D721Med (cell line): ENCODE measurements at regions not wholly inside any gene's neighbourhood (a gene's known extent, or its start where the extent isn't known, plus 50 kb on each side); places are given as distances from the start of the nearest gene placed in this dataset.

Experiments
- DNase-seq: peaks from one replicate; pipeline ENCODE4 v3.0.0; 2011; ENCODE audit warnings: low spot score; ENCODE audit not compliant: insufficient read length
- FAIRE-seq: peaks from 2 replicates; lab custom pipeline; 2011; peaks lifted over from hg19 to GRCh38; lab: Jason Lieb, UNC
- TF ChIP-seq, protein P1 (sequence below): IDR thresholded peaks from 2 replicates; pipeline ENCODE4 v1.5.1; 2012; ENCODE audit warnings: mild to moderate bottlenecking, control low read depth; ENCODE audit not compliant: insufficient read depth; ENCODE audit errors: missing control alignments

DNA sequence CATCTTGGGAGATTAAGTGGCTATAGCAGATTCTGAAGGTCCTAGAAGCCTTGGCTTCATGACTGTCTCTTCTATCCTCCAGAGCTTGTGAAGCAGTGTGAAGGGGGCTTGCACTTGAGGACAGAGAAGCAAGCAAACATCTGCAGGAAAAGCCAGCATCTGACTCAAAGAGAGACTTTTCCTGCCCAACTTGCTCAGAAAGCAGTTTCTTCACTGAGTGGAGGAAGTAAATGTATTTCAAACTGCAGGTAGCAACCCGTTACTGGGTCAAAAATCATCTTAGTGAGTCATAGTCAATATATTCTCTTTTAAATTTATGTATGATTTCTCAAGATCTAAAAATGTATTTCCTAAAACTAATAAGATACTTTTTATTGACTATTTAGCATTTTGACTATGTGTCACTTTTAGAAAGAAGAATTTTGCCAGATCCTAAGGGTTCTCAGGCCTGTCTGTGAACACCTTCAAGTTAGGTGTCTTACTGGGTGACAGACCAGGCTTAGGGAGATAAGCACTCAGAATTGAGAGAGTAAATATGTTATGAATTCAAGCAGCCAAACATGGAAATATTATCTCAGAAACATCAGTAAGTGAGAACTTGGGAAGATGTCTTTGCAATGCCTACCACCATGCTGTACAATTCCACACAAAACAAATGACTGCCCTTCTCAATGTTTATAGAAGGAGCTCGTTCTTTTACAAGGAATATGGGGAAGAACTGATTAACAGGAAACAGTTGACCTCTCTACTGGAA lies 72.6 kb upstream of the DMAC1 start:
- FAIRE-seq (peak; percentile 48), DNase-seq (no peak)
- TF ChIP-seq, protein P1, sequence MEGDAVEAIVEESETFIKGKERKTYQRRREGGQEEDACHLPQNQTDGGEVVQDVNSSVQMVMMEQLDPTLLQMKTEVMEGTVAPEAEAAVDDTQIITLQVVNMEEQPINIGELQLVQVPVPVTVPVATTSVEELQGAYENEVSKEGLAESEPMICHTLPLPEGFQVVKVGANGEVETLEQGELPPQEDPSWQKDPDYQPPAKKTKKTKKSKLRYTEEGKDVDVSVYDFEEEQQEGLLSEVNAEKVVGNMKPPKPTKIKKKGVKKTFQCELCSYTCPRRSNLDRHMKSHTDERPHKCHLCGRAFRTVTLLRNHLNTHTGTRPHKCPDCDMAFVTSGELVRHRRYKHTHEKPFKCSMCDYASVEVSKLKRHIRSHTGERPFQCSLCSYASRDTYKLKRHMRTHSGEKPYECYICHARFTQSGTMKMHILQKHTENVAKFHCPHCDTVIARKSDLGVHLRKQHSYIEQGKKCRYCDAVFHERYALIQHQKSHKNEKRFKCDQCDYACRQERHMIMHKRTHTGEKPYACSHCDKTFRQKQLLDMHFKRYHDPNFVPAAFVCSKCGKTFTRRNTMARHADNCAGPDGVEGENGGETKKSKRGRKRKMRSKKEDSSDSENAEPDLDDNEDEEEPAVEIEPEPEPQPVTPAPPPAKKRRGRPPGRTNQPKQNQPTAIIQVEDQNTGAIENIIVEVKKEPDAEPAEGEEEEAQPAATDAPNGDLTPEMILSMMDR = no peak

DNA sequence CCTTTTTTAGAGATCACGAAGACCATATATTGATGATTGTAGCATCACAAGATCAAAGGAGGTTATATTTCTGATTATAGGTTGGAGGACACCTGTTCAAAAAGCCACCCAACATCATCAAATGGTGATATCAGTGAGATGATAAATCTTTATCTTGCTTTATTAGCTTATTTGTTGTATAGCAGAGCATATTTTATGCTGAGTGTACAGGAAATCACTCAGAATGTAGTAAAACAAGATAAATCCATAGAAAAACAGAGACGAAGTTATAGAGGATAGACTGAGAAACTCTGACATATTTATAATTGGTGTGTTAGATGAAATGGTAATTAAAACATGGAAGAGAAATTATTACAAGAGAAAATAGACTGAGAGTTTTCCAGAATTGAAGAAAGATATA lies 69.8 kb upstream of the DMAC1 start:
- TF ChIP-seq, protein P1 = no peak
- FAIRE-seq (no peak), DNase-seq (no peak)

DNA sequence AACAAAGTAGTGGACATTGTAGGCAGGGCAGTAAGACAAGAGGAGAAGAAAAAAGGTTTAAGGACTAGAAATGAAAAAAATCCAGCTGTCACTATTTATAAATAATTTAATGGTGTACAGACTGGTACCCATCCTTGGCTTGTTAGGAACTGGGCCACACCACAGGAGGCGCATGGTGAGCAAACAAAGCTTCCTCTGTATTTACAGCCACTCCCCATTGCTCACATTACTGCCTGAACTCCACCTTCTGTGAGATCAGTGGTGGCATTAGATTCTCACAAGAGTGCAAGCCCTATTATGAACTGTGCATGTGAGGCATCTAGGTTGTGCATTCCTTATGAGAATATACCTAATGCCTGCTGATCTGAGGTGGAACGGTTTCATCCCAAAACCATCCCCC lies 62.6 kb upstream of the DMAC1 start:
- TF ChIP-seq, protein P1 = no peak
- no peak for FAIRE-seq
- no peak for DNase-seq

DNA sequence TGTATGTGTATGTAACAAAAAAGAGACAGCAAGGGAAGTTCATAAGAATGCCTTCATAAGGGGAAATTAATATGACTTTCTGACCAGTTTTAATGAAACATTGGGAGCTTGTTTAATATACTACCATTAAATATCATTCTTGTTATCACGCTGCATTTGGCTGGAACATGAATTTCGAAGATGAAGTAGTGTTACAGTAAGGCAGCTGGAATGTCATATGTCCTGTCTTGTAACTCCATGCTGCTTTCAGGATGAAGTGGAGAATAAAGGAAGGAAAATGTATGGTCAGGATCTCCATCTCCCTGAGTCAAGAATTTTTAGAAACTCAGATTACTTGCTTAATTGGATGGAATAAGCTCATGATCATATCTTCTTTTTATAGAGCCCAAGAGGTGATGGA lies 61.5 kb upstream of the DMAC1 start:
- DNase-seq (no peak), FAIRE-seq (no peak)
- TF ChIP-seq, protein P1 = no peak

DNA sequence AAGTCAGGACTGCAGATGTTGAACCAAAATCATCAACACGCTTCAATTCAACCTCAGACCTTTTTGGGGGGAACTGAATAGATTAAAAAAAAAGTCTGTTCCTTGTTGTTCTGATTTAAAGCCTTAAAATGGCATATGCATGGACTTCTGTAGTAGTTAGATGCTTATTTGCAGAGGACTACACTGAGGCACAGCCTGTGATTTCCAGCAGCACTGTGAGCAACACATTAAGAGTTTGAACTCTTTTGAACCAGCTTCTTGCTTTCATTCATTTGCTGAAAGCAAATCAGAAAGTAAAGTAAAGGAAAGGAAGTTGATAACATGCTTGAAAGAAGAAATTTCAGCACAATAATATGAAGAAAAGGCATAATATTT lies 60.7 kb upstream of the DMAC1 start:
- TF ChIP-seq, protein P1 = no peak
- FAIRE-seq = no peak
- no peak for DNase-seq

DNA sequence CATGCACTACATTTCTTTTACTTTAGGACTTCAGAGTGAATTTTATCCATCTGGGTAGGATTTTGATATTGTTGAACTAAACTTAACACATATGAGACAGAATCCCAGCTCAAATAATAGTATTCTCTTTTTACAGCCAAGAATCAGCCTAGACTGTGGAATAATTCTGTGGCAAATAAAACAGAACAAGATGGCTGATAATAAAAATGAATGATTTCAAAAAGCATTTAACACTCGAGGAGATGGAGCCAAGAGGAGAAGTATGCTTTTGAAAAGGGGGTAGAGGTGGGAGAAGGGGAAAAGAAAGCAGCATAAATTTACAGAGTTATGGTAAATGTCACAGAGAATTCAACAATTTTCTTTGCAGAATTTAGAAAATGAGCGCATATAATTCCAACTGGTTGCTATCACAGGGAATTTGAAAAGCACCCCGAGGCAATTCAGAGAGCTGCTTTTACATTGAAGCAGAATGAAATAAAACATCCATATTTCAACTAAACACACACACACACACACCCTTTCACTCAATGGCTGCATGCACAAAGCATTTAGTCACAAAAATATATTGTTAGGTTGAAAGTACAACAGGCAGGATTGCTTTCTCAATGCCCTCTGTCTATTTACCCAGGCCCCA lies 60.2 kb upstream of the DMAC1 start:
- FAIRE-seq = no peak
- DNase-seq = no peak
- TF ChIP-seq, protein P1 = no peak

DNA sequence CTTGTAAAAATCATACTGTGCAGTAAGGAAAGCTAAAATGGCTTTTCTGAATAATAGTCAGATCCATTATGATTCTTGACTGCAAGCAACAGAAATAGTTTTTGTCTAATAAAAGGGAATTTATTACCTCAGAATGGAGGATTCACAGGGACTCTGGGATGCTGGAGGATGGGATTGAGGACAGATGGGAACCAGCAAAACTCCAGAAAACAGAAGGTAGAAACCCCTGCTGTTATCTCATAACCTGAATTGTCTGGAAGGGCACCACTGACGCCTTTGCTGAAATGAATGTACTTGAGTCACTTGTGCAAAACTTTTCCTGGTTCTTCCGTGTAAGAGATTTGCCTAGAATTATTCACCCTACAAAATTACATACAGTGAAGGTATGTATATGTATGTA lies 58.6 kb upstream of the DMAC1 start:
- TF ChIP-seq, protein P1 = no peak
- no peak for DNase-seq
- FAIRE-seq = no peak
